ENCODE measurements at regions not wholly inside any gene's neighbourhood (a gene's known extent, or its start where the extent isn't known, plus 50 kb on each side); places are given as distances from the start of the nearest gene placed in this dataset.
A peak's percentile ranks its signal among the peaks of the same experiment; 100 is the strongest.

DNA sequence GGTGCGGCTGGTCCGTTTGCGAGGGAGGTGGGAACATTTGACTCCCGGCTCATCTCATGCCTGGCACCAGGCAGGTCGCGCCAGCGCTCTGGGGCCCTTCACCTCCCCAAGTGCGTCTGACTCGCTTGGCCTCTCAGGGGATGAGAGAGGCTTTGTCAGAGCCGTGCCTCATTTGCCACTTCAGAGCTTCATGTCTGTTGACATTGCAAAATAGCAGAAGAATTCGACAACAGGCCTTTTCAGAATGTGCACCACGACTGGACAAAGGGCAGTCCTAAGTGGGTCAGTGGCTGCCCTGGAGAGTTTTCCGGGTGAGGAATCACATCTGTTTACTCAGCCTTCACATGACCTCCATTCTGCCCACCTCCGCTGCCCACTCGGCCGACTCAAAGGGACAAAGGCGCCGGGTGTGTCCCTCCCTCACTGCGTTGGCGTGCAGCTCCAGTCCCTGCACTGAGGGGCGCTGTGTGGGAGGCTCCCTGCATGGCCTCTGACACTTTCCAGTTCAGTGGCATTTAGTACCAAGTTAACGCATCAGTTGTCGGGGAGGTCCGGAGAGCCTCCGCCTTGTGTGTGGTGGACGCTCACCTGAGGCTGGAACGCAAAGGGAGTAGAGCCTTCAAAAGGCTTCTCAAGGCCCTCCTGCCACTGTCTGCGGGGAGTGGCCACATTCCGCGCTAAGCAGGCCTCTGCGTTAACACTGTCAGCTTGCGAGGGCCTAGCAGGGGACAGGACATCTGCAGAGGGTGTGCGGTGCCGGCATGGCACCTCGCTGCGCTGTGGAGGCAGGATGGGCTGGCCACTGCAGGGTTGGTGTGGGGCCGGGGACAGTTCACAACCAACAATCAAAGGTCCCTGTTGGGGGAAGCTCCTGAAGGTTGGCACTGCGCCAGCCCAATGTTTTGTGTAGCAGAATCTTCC lies 171.5 kb downstream of the NXNL2 start (continued):
- TF ChIP-seq, protein P1, sequence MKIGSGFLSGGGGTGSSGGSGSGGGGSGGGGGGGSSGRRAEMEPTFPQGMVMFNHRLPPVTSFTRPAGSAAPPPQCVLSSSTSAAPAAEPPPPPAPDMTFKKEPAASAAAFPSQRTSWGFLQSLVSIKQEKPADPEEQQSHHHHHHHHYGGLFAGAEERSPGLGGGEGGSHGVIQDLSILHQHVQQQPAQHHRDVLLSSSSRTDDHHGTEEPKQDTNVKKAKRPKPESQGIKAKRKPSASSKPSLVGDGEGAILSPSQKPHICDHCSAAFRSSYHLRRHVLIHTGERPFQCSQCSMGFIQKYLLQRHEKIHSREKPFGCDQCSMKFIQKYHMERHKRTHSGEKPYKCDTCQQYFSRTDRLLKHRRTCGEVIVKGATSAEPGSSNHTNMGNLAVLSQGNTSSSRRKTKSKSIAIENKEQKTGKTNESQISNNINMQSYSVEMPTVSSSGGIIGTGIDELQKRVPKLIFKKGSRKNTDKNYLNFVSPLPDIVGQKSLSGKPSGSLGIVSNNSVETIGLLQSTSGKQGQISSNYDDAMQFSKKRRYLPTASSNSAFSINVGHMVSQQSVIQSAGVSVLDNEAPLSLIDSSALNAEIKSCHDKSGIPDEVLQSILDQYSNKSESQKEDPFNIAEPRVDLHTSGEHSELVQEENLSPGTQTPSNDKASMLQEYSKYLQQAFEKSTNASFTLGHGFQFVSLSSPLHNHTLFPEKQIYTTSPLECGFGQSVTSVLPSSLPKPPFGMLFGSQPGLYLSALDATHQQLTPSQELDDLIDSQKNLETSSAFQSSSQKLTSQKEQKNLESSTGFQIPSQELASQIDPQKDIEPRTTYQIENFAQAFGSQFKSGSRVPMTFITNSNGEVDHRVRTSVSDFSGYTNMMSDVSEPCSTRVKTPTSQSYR (CRISPR knock-in tag; IDR thresholded peaks at IDR 0.05; ENCODE audit: borderline replicate concordance), result peak; percentile 40; the same call in 1 of the 2 replicates
- TF ChIP-seq SOX5 (CRISPR knock-in tag; IDR thresholded peaks at IDR 0.05; ENCODE audit: borderline replicate concordance) (peak; percentile 98), HMG20A (CRISPR knock-in tag; IDR thresholded peaks at IDR 0.05; ENCODE audit: borderline replicate concordance) (peak; percentile 98), CEBPB (IDR thresholded peaks at IDR 0.05; ENCODE audit: borderline replicate concordance, low read depth, low read length) (peak; percentile 87), ELF1 (CRISPR knock-in tag; IDR thresholded peaks at IDR 0.05) (peak; percentile 71), ZBTB21 (CRISPR knock-in tag; IDR thresholded peaks at IDR 0.05) (no peak), RFXAP (CRISPR knock-in tag; IDR thresholded peaks at IDR 0.05; ENCODE audit: borderline replicate concordance) (peak; percentile 86; the same call in 1 of the 2 replicates), TEAD2 (CRISPR knock-in tag; IDR thresholded peaks at IDR 0.05) (no peak), GATA4 (IDR thresholded peaks at IDR 0.05; ENCODE audit: borderline replicate concordance, low read depth) (peak; percentile 17; the same call in 1 of the 2 replicates), HNRNPH1 (optimal IDR thresholded peaks at IDR 0.05; ENCODE audit: low read depth, low read length) (no peak), ZNF44 (CRISPR knock-in tag; IDR thresholded peaks at IDR 0.05) (no peak), STAG1 (CRISPR knock-in tag; IDR thresholded peaks at IDR 0.05) (peak; percentile 28; the same call in 1 of the 2 replicates), ZNF205 (CRISPR knock-in tag; IDR thresholded peaks at IDR 0.05) (no peak; the same call in 1 of the 2 replicates)
- TF ChIP-seq, protein P2, sequence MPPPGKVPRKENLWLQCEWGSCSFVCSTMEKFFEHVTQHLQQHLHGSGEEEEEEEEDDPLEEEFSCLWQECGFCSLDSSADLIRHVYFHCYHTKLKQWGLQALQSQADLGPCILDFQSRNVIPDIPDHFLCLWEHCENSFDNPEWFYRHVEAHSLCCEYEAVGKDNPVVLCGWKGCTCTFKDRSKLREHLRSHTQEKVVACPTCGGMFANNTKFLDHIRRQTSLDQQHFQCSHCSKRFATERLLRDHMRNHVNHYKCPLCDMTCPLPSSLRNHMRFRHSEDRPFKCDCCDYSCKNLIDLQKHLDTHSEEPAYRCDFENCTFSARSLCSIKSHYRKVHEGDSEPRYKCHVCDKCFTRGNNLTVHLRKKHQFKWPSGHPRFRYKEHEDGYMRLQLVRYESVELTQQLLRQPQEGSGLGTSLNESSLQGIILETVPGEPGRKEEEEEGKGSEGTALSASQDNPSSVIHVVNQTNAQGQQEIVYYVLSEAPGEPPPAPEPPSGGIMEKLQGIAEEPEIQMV (CRISPR knock-in tag; IDR thresholded peaks at IDR 0.05; ENCODE audit: low read depth), result peak; percentile 80; the same call in 1 of the 2 replicates
- TF ChIP-seq, protein P3, sequence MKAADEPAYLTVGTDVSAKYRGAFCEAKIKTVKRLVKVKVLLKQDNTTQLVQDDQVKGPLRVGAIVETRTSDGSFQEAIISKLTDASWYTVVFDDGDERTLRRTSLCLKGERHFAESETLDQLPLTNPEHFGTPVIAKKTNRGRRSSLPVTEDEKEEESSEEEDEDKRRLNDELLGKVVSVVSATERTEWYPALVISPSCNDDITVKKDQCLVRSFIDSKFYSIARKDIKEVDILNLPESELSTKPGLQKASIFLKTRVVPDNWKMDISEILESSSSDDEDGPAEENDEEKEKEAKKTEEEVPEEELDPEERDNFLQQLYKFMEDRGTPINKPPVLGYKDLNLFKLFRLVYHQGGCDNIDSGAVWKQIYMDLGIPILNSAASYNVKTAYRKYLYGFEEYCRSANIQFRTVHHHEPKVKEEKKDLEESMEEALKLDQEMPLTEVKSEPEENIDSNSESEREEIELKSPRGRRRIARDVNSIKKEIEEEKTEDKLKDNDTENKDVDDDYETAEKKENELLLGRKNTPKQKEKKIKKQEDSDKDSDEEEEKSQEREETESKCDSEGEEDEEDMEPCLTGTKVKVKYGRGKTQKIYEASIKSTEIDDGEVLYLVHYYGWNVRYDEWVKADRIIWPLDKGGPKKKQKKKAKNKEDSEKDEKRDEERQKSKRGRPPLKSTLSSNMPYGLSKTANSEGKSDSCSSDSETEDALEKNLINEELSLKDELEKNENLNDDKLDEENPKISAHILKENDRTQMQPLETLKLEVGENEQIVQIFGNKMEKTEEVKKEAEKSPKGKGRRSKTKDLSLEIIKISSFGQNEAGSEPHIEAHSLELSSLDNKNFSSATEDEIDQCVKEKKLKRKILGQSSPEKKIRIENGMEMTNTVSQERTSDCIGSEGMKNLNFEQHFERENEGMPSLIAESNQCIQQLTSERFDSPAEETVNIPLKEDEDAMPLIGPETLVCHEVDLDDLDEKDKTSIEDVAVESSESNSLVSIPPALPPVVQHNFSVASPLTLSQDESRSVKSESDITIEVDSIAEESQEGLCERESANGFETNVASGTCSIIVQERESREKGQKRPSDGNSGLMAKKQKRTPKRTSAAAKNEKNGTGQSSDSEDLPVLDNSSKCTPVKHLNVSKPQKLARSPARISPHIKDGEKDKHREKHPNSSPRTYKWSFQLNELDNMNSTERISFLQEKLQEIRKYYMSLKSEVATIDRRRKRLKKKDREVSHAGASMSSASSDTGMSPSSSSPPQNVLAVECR (CRISPR knock-in tag; IDR thresholded peaks at IDR 0.05; ENCODE audit: borderline replicate concordance), result peak; percentile 74; the same call in 1 of the 2 replicates
- TF ChIP-seq, protein P4, sequence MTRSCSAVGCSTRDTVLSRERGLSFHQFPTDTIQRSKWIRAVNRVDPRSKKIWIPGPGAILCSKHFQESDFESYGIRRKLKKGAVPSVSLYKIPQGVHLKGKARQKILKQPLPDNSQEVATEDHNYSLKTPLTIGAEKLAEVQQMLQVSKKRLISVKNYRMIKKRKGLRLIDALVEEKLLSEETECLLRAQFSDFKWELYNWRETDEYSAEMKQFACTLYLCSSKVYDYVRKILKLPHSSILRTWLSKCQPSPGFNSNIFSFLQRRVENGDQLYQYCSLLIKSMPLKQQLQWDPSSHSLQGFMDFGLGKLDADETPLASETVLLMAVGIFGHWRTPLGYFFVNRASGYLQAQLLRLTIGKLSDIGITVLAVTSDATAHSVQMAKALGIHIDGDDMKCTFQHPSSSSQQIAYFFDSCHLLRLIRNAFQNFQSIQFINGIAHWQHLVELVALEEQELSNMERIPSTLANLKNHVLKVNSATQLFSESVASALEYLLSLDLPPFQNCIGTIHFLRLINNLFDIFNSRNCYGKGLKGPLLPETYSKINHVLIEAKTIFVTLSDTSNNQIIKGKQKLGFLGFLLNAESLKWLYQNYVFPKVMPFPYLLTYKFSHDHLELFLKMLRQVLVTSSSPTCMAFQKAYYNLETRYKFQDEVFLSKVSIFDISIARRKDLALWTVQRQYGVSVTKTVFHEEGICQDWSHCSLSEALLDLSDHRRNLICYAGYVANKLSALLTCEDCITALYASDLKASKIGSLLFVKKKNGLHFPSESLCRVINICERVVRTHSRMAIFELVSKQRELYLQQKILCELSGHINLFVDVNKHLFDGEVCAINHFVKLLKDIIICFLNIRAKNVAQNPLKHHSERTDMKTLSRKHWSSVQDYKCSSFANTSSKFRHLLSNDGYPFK (CRISPR knock-in tag; IDR thresholded peaks at IDR 0.05; ENCODE audit: borderline replicate concordance), result peak; percentile 46; the same call in 1 of the 2 replicates
- TF ChIP-seq, protein P5, sequence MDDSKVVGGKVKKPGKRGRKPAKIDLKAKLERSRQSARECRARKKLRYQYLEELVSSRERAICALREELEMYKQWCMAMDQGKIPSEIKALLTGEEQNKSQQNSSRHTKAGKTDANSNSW (CRISPR knock-in tag; IDR thresholded peaks at IDR 0.05; ENCODE audit: borderline replicate concordance), result no peak
